HepG2 (cell line): ENCODE measurements at regions not wholly inside any gene's neighbourhood (a gene's known extent, or its start where the extent isn't known, plus 50 kb on each side); places are given as distances from the start of the nearest gene placed in this dataset.

Experiments used
- CREBL2 ChIP-seq: sonication (generic); formaldehyde crosslinking; IDR thresholded peaks from 2 replicates; pipeline ENCODE4 v1.8.1; 2023; ENCODE audit warnings: missing genetic modification reagents, mild to moderate bottlenecking, borderline replicate concordance
- FOXK2 ChIP-seq: fragments of 450-650 bp; IDR thresholded peaks from 2 replicates; pipeline ENCODE4 v1.6.1; 2016
- GMEB1 ChIP-seq: sonication (generic); formaldehyde crosslinking; IDR thresholded peaks from 2 replicates; pipeline ENCODE4 v1.5.1; 2020; ENCODE audit warnings: missing genetic modification reagents, mild to moderate bottlenecking, borderline replicate concordance
- GTF3A ChIP-seq: sonication (generic); formaldehyde crosslinking; conservative IDR thresholded peaks from 2 replicates; pipeline ENCODE4 v1.4.0; 2020; ENCODE audit warnings: mild to moderate bottlenecking, missing genetic modification reagents
- SP2 ChIP-seq: sonication (generic); formaldehyde crosslinking; IDR thresholded peaks from 2 replicates; pipeline ENCODE4 v1.5.1; 2020; ENCODE audit warnings: mild to moderate bottlenecking, missing genetic modification reagents
- ZNF225 ChIP-seq: sonication (generic); formaldehyde crosslinking; IDR thresholded peaks from 2 replicates; pipeline ENCODE4 v1.4.0; 2020; ENCODE audit warnings: mild to moderate bottlenecking, missing genetic modification reagents

- TF ChIP-seq CREBL2: no peak
- TF ChIP-seq GMEB1: no peak
- no peak for TF ChIP-seq FOXK2
- TF ChIP-seq SP2 (CRISPR knock-in tag): no peak
- no peak for TF ChIP-seq ZNF225
- TF ChIP-seq GTF3A (CRISPR knock-in tag): no peak
Observed at GRCh38 chr1:194273660-194274059, 1087.2 kb upstream of the B3GALT2 start.
